ENCODE measurements at regions not wholly inside any gene's neighbourhood (a gene's known extent, or its start where the extent isn't known, plus 50 kb on each side); places are given as distances from the start of the nearest gene placed in this dataset.

DNA sequence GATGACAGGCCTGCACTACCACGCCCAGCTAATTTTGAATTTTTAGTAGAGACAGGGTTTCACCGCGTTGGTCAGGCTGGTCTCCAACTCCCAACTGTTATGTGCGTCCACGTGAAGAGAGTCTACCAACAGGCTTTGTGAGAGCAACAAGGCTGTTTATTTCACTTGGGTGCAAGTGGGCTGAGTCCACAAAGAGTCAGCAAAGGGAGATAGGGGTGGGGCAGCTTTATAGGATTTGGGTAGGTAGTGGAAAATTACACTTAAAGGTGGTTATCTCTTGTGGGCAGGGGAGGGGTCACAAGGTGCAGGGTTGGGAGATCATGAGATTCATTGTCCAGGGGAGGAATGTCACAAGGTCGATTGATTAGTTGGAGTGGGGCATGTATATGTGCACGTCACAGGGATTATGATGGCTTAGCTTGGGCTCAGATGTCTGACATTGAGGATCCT is 111.6 kb downstream of the GOSR1 start (continued):
- TF ChIP-seq TCF12 (IDR thresholded peaks at IDR 0.05): no peak
- TF ChIP-seq TCF12 (CRISPR knock-in tag; IDR thresholded peaks at IDR 0.05): peak; percentile 75; the same call in 1 of the 2 replicates
- peak; percentile 48; the same call in 1 of the 2 replicates for TF ChIP-seq MYC (CRISPR knock-in tag; IDR thresholded peaks at IDR 0.05; ENCODE audit: borderline replicate concordance)
- TF ChIP-seq XBP1 (CRISPR knock-in tag; IDR thresholded peaks at IDR 0.05): no peak
- TF ChIP-seq SNRNP70 (IDR thresholded peaks at IDR 0.05; ENCODE audit: low read depth, low read length): no peak
- TF ChIP-seq ESRRA (CRISPR knock-in tag; IDR thresholded peaks at IDR 0.05; ENCODE audit: low read depth): peak; percentile 90
- no peak for TF ChIP-seq ARID2 (CRISPR knock-in tag; IDR thresholded peaks at IDR 0.05; ENCODE audit: borderline replicate concordance)
- TF ChIP-seq, protein P1, sequence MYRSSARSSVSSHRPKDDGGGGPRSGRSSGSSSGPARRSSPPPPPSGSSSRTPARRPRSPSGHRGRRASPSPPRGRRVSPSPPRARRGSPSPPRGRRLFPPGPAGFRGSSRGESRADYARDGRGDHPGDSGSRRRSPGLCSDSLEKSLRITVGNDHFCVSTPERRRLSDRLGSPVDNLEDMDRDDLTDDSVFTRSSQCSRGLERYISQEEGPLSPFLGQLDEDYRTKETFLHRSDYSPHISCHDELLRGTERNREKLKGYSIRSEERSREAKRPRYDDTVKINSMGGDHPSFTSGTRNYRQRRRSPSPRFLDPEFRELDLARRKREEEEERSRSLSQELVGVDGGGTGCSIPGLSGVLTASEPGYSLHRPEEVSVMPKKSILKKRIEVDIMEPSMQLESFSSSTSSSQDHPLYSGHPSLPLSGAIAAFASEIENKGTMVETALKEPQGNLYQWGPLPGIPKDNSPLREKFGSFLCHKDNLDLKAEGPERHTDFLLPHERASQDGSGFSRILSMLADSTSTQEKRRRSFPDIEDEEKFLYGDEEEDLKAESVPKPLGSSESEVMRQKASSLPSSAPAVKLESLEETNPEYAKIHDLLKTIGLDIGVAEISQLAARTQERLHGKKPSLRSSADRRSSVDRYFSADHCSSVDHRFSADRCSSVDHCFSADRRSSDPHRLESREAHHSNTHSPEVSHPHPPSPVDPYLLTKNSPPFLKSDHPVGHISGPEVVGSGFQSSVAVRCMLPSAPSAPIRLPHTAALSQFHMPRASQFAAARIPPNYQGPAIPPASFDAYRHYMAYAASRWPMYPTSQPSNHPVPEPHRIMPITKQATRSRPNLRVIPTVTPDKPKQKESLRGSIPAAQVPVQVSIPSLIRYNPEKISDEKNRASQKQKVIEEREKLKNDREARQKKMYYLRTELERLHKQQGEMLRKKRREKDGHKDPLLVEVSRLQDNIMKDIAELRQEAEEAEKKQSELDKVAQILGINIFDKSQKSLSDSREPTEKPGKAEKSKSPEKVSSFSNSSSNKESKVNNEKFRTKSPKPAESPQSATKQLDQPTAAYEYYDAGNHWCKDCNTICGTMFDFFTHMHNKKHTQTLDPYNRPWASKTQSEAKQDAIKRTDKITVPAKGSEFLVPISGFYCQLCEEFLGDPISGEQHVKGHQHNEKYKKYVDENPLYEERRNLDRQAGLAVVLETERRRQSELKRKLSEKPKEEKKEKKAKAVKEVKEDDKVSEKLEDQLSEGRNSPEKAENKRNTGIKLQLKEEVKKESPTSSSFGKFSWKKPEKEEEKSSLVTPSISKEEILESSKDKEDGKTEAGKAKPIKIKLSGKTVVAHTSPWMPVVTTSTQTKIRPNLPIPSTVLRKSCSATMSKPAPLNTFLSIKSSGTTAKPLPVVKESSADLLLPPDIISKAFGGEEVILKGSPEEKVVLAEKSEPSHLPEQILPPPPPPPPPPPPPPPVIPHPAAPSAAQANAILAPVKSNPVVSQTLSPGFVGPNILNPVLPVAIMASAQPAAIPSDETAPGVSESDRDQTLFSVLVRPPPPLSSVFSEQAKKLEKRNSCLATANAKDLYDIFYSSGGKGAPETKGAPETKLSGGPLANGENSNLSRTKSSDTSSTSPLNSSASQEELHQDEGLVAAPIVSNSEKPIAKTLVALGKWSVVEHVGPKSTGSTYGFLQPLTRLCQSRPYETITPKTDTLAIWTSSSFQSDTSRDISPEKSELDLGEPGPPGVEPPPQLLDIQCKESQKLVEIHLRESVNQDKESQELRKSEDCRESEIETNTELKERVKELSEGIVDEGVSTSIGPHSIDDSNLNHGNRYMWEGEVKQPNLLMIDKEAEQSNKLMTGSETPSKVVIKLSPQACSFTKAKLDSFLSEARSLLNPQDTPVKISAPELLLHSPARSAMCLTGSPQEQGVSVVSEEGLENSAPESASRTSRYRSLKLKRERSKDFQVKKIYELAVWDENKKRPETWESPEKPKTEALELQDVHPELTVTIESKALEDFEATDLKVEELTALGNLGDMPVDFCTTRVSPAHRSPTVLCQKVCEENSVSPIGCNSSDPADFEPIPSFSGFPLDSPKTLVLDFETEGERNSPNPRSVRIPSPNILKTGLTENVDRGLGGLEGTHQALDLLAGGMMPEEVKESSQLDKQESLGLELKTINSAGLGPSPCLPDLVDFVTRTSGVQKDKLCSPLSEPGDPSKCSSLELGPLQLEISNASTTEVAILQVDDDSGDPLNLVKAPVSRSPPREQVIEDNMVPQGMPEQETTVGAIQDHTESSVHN (CRISPR knock-in tag; IDR thresholded peaks at IDR 0.05): peak; percentile 93; the same call in 1 of the 2 replicates
- peak; percentile 60; the same call in 1 of the 2 replicates for TF ChIP-seq ZNF556 (CRISPR knock-in tag; IDR thresholded peaks at IDR 0.05; ENCODE audit: borderline replicate concordance)
- TF ChIP-seq, protein P2, sequence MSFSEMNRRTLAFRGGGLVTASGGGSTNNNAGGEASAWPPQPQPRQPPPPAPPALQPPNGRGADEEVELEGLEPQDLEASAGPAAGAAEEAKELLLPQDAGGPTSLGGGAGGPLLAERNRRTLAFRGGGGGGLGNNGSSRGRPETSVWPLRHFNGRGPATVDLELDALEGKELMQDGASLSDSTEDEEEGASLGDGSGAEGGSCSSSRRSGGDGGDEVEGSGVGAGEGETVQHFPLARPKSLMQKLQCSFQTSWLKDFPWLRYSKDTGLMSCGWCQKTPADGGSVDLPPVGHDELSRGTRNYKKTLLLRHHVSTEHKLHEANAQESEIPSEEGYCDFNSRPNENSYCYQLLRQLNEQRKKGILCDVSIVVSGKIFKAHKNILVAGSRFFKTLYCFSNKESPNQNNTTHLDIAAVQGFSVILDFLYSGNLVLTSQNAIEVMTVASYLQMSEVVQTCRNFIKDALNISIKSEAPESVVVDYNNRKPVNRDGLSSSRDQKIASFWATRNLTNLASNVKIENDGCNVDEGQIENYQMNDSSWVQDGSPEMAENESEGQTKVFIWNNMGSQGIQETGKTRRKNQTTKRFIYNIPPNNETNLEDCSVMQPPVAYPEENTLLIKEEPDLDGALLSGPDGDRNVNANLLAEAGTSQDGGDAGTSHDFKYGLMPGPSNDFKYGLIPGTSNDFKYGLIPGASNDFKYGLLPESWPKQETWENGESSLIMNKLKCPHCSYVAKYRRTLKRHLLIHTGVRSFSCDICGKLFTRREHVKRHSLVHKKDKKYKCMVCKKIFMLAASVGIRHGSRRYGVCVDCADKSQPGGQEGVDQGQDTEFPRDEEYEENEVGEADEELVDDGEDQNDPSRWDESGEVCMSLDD (CRISPR knock-in tag; IDR thresholded peaks at IDR 0.05; ENCODE audit: borderline replicate concordance): no peak
- no peak for TF ChIP-seq MAZ (IDR thresholded peaks at IDR 0.05; ENCODE audit: borderline replicate concordance, low read depth, low read length)
- TF ChIP-seq MAZ (CRISPR knock-in tag; IDR thresholded peaks at IDR 0.05; ENCODE audit: low read depth): peak; percentile 39; the same call in 1 of the 2 replicates
- TF ChIP-seq ELF4 (CRISPR knock-in tag; IDR thresholded peaks at IDR 0.05; ENCODE audit: borderline replicate concordance): no peak
- TF ChIP-seq HMG20B (CRISPR knock-in tag; conservative IDR thresholded peaks at IDR 0.05): no peak; the same call in 1 of the 2 replicates
- TF ChIP-seq ZMAT3 (CRISPR knock-in tag; conservative IDR thresholded peaks at IDR 0.05): peak; percentile 44; the same call in 1 of the 2 replicates
- peak; percentile 75; the same call in 1 of the 2 replicates for TF ChIP-seq DPF2 (CRISPR knock-in tag; IDR thresholded peaks at IDR 0.05; ENCODE audit: borderline replicate concordance, low read depth)
- TF ChIP-seq MAFK (conservative IDR thresholded peaks at IDR 0.05 in 1 of 2, IDR thresholded peaks at IDR 0.05 in 1 of 2; ENCODE audit: low read length in 2 of 2): no peak
- no peak for TF ChIP-seq HHEX (CRISPR knock-in tag; IDR thresholded peaks at IDR 0.05)
- no peak for TF ChIP-seq NFRKB (IDR thresholded peaks at IDR 0.05)
- TF ChIP-seq FLYWCH1 (CRISPR knock-in tag; IDR thresholded peaks at IDR 0.05): no peak
